AG10803 (cell line): ENCODE measurements at regions not wholly inside any gene's neighbourhood (a gene's known extent, or its start where the extent isn't known, plus 50 kb on each side); places are given as distances from the start of the nearest gene placed in this dataset.
A peak's percentile ranks its signal among the peaks of the same experiment; 100 is the strongest.

Source experiments
- DNase-seq: peaks from one replicate; pipeline ENCODE4 v3.0.0; 2010; ENCODE audit warnings: low read depth
- H3K4me3 ChIP-seq: 2 replicates; pipeline ENCODE4 v1.5.1; 2011; ENCODE audit warnings: mild to moderate bottlenecking, low read length, control low read depth
- TF ChIP-seq, protein P1 (sequence below): conservative IDR thresholded peaks from 2 replicates; pipeline ENCODE4 v1.5.1; 2011; ENCODE audit warnings: mild to moderate bottlenecking, low read length, control low read depth, inconsistent platforms

DNA sequence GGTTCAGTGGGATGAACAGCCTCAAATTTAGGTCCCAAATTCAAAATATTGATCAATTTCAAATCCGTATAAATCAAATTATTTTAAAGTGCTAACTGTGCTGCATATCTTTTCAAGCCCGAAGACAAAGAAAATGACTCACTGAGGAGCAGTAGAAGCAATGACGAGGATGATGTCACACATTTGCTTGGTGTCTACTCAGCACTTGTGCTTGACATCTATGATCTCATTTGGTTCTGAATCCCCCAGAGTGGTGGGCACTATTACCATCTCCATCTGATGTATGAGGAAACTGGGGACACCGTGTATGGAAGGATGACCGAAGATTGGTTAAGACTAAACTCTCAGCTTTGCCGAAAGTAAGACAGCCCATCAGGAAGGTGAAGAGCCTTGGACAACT, 136.5 kb upstream of the CHRNA7 start:
- no peak for DNase-seq
- H3K4me3 ChIP-seq: no peak overlapping the region
- TF ChIP-seq, protein P1, sequence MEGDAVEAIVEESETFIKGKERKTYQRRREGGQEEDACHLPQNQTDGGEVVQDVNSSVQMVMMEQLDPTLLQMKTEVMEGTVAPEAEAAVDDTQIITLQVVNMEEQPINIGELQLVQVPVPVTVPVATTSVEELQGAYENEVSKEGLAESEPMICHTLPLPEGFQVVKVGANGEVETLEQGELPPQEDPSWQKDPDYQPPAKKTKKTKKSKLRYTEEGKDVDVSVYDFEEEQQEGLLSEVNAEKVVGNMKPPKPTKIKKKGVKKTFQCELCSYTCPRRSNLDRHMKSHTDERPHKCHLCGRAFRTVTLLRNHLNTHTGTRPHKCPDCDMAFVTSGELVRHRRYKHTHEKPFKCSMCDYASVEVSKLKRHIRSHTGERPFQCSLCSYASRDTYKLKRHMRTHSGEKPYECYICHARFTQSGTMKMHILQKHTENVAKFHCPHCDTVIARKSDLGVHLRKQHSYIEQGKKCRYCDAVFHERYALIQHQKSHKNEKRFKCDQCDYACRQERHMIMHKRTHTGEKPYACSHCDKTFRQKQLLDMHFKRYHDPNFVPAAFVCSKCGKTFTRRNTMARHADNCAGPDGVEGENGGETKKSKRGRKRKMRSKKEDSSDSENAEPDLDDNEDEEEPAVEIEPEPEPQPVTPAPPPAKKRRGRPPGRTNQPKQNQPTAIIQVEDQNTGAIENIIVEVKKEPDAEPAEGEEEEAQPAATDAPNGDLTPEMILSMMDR: no peak

DNA sequence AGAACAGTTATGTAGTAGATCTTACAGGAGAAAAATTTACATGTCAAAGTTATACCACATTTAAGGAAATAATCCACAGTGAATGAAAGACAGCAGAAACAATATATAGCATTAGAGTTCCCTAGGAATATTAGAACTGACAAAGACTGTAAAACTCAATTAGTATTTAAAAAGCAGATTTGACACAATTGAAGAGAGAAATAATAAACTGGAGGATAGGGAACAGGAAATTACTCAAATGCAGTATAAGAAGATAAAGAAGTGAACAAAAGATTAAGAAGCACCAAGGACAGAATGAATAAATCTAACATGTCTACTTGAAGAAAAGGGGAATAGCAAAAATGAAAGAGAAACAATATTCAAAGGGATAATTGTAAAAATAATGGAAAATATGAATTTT, 132.6 kb upstream of the CHRNA7 start:
- TF ChIP-seq, protein P1: no peak

DNA sequence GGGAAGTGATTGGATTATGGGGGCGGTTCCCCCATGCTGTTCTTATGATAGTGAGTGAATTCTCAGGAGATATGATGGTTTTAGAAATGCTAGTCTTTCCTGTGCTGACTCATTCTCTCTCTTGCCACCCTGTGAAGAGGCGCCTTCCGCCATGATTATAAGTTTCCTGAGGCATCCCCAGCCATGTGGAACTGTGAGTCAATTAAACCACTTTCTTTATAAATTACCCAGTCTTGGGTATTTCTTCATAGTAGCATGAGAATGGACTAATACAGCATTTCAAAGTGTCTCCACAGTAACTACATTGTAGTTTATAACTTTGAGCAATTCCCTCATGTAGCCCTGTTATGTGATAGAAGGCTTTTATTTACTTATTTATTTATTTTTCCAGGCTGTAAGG, 128.8 kb upstream of the CHRNA7 start:
- TF ChIP-seq, protein P1: no peak
- no peak overlapping the region for H3K4me3 ChIP-seq
- no peak for DNase-seq

More for the DNA sequence above, 132.6 kb upstream of the CHRNA7 start:
- DNase-seq: no peak
- no peak overlapping the region for H3K4me3 ChIP-seq

DNA sequence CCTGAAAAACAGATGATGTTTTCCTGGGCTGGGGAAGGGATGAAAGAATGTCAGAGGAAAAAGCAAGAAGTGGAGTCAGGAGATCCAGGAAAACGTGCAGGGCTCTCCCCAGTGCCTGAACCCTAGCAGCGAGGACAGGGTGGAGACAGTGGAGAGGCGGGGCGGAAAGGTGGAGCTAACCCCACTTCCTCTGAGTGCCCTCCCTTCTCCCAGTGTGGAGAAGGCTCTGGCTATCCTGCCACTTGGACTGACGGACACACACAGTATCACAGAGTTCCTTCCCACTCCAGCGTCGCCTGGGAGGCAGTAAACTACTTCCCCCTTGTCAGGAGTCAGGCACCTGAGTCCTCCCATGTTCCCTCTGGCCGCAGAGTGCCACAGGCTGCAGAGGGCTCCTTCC, 125.3 kb upstream of the CHRNA7 start:
- no peak overlapping the region for H3K4me3 ChIP-seq
- DNase-seq: no peak
- TF ChIP-seq, protein P1: no peak

DNA sequence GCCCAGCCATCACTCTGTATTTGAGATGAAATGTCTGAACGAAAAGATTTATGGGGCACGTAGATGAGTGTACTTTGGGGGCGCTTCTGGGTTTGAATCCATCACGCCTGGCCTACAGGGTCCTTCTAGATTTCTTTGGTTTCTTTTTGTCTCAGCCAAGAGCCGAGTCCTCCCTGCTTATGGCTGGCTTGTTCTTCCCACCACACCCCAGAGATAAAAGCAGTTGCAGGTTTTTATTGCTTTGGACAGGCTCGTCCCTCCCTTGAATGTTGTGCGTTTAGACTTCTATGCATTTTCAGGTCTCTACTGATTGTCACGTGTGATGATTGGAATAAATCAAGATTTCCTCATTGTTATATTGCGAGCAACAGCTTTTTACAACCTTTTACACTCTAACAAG, 104.8 kb upstream of the CHRNA7 start:
- TF ChIP-seq, protein P1: no peak
- H3K4me3 ChIP-seq: no peak overlapping the region
- no peak for DNase-seq

DNA sequence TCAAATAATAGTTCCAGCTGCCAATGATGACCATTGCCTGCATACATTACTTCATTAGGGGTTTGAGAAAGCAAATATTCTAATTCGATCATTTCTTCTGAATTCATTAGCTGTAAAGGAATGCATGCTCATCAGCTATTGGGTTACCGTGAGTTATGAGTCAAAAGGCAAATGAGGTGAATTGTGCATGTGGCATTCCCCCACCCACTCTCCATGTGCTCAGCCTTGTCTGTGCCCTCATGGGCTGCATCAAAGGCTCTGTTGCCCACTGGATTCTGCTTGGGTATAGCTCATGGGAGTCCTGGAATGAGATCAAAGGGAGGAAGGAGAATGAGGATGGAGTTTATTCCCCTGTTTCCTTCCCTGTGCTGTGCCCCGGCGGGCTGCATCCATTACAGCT, 99.3 kb upstream of the CHRNA7 start:
- DNase-seq: no peak
- TF ChIP-seq, protein P1: no peak
- no peak overlapping the region for H3K4me3 ChIP-seq

DNA sequence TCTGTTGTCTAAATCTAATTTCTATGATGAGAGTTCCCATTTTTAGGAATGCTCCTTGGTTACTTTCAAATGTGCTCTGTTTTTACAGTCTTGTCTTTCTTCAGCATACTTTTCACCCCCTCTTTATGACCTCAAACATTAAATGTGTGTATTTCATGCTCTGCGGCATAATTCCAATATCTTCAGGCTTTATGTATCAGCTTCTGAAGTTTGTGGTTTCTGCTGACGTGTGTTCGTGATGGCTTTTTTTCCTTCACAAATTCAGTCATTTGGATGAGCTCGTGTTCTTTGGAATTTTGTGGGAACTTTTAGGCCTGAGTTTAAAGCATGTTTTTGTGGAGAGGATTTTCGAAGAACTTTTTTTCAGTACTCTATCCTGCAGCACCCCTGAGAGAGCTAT, 97.7 kb upstream of the CHRNA7 start:
- H3K4me3 ChIP-seq: no peak overlapping the region
- peak; percentile 21 for DNase-seq
- TF ChIP-seq, protein P1: no peak
